Endothelial cell of umbilical vein (primary cell): ENCODE measurements at regions not wholly inside any gene's neighbourhood (a gene's known extent, or its start where the extent isn't known, plus 50 kb on each side); places are given as distances from the start of the nearest gene placed in this dataset.

Source experiments
- BruUV-seq: library from RNA; stranded (reverse); fragments of 400-500 nt; replicated peaks from 2 replicates; lab custom pipeline; 2021; lab: Mats Ljungman, UMichigan
- CTCF ChIA-PET: fragments of 300-600, 350-600 bp; sonication (Branson Sonifier 250); formaldehyde crosslinking; loops from one replicate; lab custom pipeline; 2021; ENCODE audit warnings: antibody characterized with exemption, inconsistent platforms; lab: Charles Lee
- POLR2A ChIA-PET: fragments of 300-600, 350-600 bp; sonication (Branson Sonifier 250); formaldehyde crosslinking; loops from one replicate; lab custom pipeline; 2021; ENCODE audit warnings: antibody characterized with exemption, inconsistent platforms; lab: Charles Lee
- DNase-seq: peaks from one replicate; pipeline ENCODE4 v3.0.0-alpha.2; 2011; ENCODE audit warnings: low read depth, low spot score
- FAIRE-seq: peaks from 2 replicates; lab custom pipeline; 2011; peaks lifted over from hg19 to GRCh38; lab: Jason Lieb, UNC
- H2AFZ ChIP-seq: 2 replicates; pipeline ENCODE4 v1.6.0; 2012; ENCODE audit warnings: low read depth, low read length, control low read depth, inconsistent platforms
- H3K27ac ChIP-seq: 2 replicates; pipeline ENCODE4 v1.5.1; 2011; ENCODE audit warnings: low read depth, mild to moderate bottlenecking, control low read depth, low read length, moderate library complexity; ENCODE audit not compliant: insufficient read depth
- H3K27me3 ChIP-seq, 2 experiments: 2 replicates each; pipeline versions ENCODE4 v1.6.0 to v1.6.1; 2011; ENCODE audit warnings: low read length in 2 of 2, mixed read lengths in 1 of 2; ENCODE audit not compliant: control insufficient read depth in 2 of 2, insufficient read depth in 2 of 2
- H3K36me3 ChIP-seq, 2 experiments: 2 replicates in 1 of 2; 3 replicates in 1 of 2; pipeline ENCODE4 v1.5.1; 2011; ENCODE audit warnings: low read length in 2 of 2, mild to moderate bottlenecking in 1 of 2, moderate library complexity in 1 of 2; ENCODE audit not compliant: control insufficient read depth in 2 of 2, insufficient read depth in 2 of 2; ENCODE audit errors: extremely low read depth in 1 of 2
- H3K4me1 ChIP-seq: 3 replicates; pipeline ENCODE4 v1.5.1; 2011; ENCODE audit warnings: mild to moderate bottlenecking, low read length; ENCODE audit not compliant: control insufficient read depth, insufficient read depth; ENCODE audit errors: extremely low read depth
- H3K4me2 ChIP-seq: 2 replicates; pipeline ENCODE4 v1.6.1; 2011; ENCODE audit warnings: low read length, control low read depth, mixed read lengths; ENCODE audit not compliant: insufficient read depth
- H3K4me3 ChIP-seq, 3 experiments: fragments of 200-600 bp in 1 of 3; sonication (generic), shearing (Covaris generic) in 1 of 3; replicated peaks in 1 of 3; 2 replicates each; pipeline ENCODE4 v1.5.1; 2011 to 2016; ENCODE audit warnings: control low read depth in 3 of 3, low read length in 3 of 3, mild to moderate bottlenecking in 2 of 3, inconsistent platforms in 1 of 3, low read depth in 1 of 3, moderate library complexity in 1 of 3; ENCODE audit not compliant: insufficient read depth in 1 of 3
- H3K79me2 ChIP-seq: 2 replicates; pipeline ENCODE4 v1.6.0; 2012; ENCODE audit warnings: low read length, inconsistent platforms; ENCODE audit not compliant: control insufficient read depth, insufficient read depth
- H3K9ac ChIP-seq: replicated peaks from 2 replicates; pipeline ENCODE3; 2011; ENCODE audit warnings: low read length, control low read depth; ENCODE audit not compliant: insufficient read depth; ENCODE audit errors: extremely low read depth
- H3K9me1 ChIP-seq: replicated peaks from 3 replicates; pipeline ENCODE4 v1.6.0; 2011; ENCODE audit warnings: mild to moderate bottlenecking, low read length; ENCODE audit not compliant: control insufficient read depth, insufficient read depth; ENCODE audit errors: extremely low read depth
- H3K9me3 ChIP-seq: replicated peaks from 2 replicates; pipeline ENCODE4 v1.5.1; 2012; ENCODE audit warnings: low read length, inconsistent platforms; ENCODE audit not compliant: control insufficient read depth, insufficient read depth
- H4K20me1 ChIP-seq: replicated peaks from 2 replicates; pipeline ENCODE3; 2011; ENCODE audit warnings: mild to moderate bottlenecking, low read length; ENCODE audit not compliant: control insufficient read depth, insufficient read depth; ENCODE audit errors: extremely low read depth
- EZH2 ChIP-seq: IDR thresholded peaks from 2 replicates; pipeline ENCODE4 v1.6.1; 2012; ENCODE audit warnings: borderline replicate concordance, low read depth, mild to moderate bottlenecking, moderate library complexity, low read length, inconsistent platforms; ENCODE audit not compliant: severe bottlenecking
- FOS ChIP-seq: IDR thresholded peaks from 2 replicates; pipeline ENCODE4 v1.6.1; 2011; ENCODE audit warnings: mild to moderate bottlenecking, low read length, moderate library complexity, borderline replicate concordance; ENCODE audit not compliant: insufficient read depth
- GATA2 ChIP-seq: IDR thresholded peaks from 2 replicates; pipeline ENCODE4 v1.7.0; 2011; ENCODE audit warnings: low read depth, mild to moderate bottlenecking, moderate library complexity, mixed read lengths, low read length; ENCODE audit not compliant: insufficient read length, insufficient read depth
- JUN ChIP-seq: IDR thresholded peaks from 2 replicates; pipeline ENCODE4 v1.6.1; 2011; ENCODE audit warnings: borderline replicate concordance, low read depth; ENCODE audit not compliant: insufficient read length, insufficient read depth
- MYC ChIP-seq: IDR thresholded peaks from one replicate; pipeline ENCODE4 v1.6.1; 2011; ENCODE audit warnings: mild to moderate bottlenecking, low read depth, low read length
- POLR2A ChIP-seq: IDR thresholded peaks from 2 replicates; pipeline ENCODE4 v1.6.1; 2012; ENCODE audit warnings: low read depth, mild to moderate bottlenecking, control low read depth, low read length
- POLR2AphosphoS5 ChIP-seq: IDR thresholded peaks from 2 replicates; pipeline ENCODE4 v1.6.1; 2012; ENCODE audit warnings: low read depth, mild to moderate bottlenecking, control low read depth, low read length, moderate library complexity; ENCODE audit not compliant: insufficient read depth
- dilution Hi-C: fragments of 300-500 bp; cut with MboI; formaldehyde crosslinking; loops from one replicate; pipeline ENCODE4 v1.15.0; 2019; ENCODE audit warnings: low sequenced_read_pairs; ENCODE audit not compliant: extremely low pct_ligation_motif_present
- intact Hi-C: fragments of 100-400 bp; cut with micrococcal nuclease; formaldehyde crosslinking; loops from one replicate; pipeline ENCODE4 v1.10.0; 2022
- TF ChIP-seq, protein P1 (sequence below), 2 donors: IDR thresholded peaks; 1 replicate in 1 of 2; 2 replicates in 1 of 2; pipeline ENCODE4 v1.5.1; 2011; ENCODE audit warnings: low read length in 2 of 2, mild to moderate bottlenecking in 2 of 2, moderate library complexity in 2 of 2, control low read depth in 1 of 2, inconsistent platforms in 1 of 2, low read depth in 1 of 2; ENCODE audit not compliant: insufficient read depth in 1 of 2; ENCODE audit errors: extremely low read depth in 1 of 2
- TF ChIP-seq, protein P2 (sequence below): IDR thresholded peaks from 2 replicates; pipeline ENCODE4 v1.6.1; 2011; ENCODE audit not compliant: insufficient read depth, insufficient read length

GRCh38 chr5:40240111-40240510 is 439.6 kb upstream of the PTGER4 start:
- H3K9me1 ChIP-seq: no peaks in the 10 kb centered on the region
- ChIA-PET POLR2A (no interaction called here), CTCF (interaction anchor here (1.0 kb wide), 1 partner anchor 291 kb away, joined by 4 read pairs; no protein-coding TSS in a partner anchor)
- H3K27ac ChIP-seq: no peak overlapping the region
- no peak for DNase-seq
- H3K27me3 ChIP-seq: no peaks in the 10 kb centered on the region
- H3K9ac ChIP-seq: no peak overlapping the region
- no peaks in the 10 kb centered on the region for H4K20me1 ChIP-seq
- BruUV-seq: no TSS peak
- no peaks in the 10 kb centered on the region for H3K9me3 ChIP-seq
- H3K4me2 ChIP-seq: no peak overlapping the region
- FAIRE-seq: no peak
- dilution Hi-C loops: no loop called here
- no peak overlapping the region for H3K4me3 ChIP-seq
- intact Hi-C loops: no loop called here
- H3K36me3 ChIP-seq: no peaks in the 10 kb centered on the region
- TF ChIP-seq EZH2 (no peak), FOS (peak; percentile 10)
- H3K4me1 ChIP-seq: no peaks in the 10 kb centered on the region
- H2AFZ ChIP-seq: no peak overlapping the region
- no peaks in the 10 kb centered on the region for H3K79me2 ChIP-seq

- Histone ChIP-seq H3K4me2 (no peak overlapping the region), H2AFZ (no peak overlapping the region), H3K9me3 (no peaks in the 10 kb centered on the region), H3K27ac (no peak overlapping the region), H3K79me2 (no peaks in the 10 kb centered on the region), H3K36me3 (no peaks in the 10 kb centered on the region), H4K20me1 (no peaks in the 10 kb centered on the region), H3K9me1 (no peaks in the 10 kb centered on the region), H3K9ac (no peak overlapping the region), H3K4me3 (no peak overlapping the region), H3K27me3 (no peaks in the 10 kb centered on the region), H3K4me1 (no peaks in the 10 kb centered on the region)
- POLR2A ChIA-PET: no interaction called here
- intact Hi-C loops: no loop called here
- DNase-seq (no peak), FAIRE-seq (no peak)
- no peak for TF ChIP-seq JUN
- no peak for TF ChIP-seq GATA2
- no peak for TF ChIP-seq MYC
- TF ChIP-seq EZH2: no peak
- TF ChIP-seq, protein P1, sequence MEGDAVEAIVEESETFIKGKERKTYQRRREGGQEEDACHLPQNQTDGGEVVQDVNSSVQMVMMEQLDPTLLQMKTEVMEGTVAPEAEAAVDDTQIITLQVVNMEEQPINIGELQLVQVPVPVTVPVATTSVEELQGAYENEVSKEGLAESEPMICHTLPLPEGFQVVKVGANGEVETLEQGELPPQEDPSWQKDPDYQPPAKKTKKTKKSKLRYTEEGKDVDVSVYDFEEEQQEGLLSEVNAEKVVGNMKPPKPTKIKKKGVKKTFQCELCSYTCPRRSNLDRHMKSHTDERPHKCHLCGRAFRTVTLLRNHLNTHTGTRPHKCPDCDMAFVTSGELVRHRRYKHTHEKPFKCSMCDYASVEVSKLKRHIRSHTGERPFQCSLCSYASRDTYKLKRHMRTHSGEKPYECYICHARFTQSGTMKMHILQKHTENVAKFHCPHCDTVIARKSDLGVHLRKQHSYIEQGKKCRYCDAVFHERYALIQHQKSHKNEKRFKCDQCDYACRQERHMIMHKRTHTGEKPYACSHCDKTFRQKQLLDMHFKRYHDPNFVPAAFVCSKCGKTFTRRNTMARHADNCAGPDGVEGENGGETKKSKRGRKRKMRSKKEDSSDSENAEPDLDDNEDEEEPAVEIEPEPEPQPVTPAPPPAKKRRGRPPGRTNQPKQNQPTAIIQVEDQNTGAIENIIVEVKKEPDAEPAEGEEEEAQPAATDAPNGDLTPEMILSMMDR (IDR thresholded peaks at IDR 0.05; ENCODE audit: extremely low read depth in 1 of 2, insufficient read depth in 1 of 2, low read depth in 1 of 2, low read length in 2 of 2): no peak
- no peak for TF ChIP-seq FOS
- TF ChIP-seq POLR2A: no peak
- TF ChIP-seq, protein P2, sequence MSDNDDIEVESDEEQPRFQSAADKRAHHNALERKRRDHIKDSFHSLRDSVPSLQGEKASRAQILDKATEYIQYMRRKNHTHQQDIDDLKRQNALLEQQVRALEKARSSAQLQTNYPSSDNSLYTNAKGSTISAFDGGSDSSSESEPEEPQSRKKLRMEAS: no peak
- TF ChIP-seq POLR2AphosphoS5: no peak
- dilution Hi-C loops: no loop called here
- no TSS peak for BruUV-seq
- CTCF ChIA-PET: no interaction called here
Observed at GRCh38 chr5:40238066-40238745, 441.5 kb upstream of the PTGER4 start.
